ENCODE measurements at regions not wholly inside any gene's neighbourhood (a gene's known extent, or its start where the extent isn't known, plus 50 kb on each side); places are given as distances from the start of the nearest gene placed in this dataset.

GRCh38 chr21:28663754-28664153 lies 328.9 kb downstream of the LTN1 start:
- no peaks in the 10 kb centered on the region for H3K27me3 ChIP-seq (ENCODE audit: control insufficient read depth, insufficient read depth, low read length)
- DNase-seq (ENCODE audit: low read depth, low spot score), result no peak
- H3K4me3 ChIP-seq (ENCODE audit: low read depth, low read length), result no peak overlapping the region
- no peak for TF ChIP-seq CTCF (IDR thresholded peaks at IDR 0.05; ENCODE audit: low read depth, low read length)
- H3K9me3 ChIP-seq (ENCODE audit: control insufficient read depth, insufficient read depth, low read length), result no peaks in the 10 kb centered on the region
- H3K27ac ChIP-seq (ENCODE audit: low read depth, low read length), result no peak overlapping the region
- POLR2A ChIA-PET, result no interaction called here
- CTCF ChIA-PET, result no interaction called here

GRCh38 chr21:28663111-28663693 lies 329.5 kb downstream of the LTN1 start:
- DNase-seq (ENCODE audit: low read depth, low spot score), result no peak
- ChIA-PET POLR2A (no interaction called here), CTCF (no interaction called here)
- H3K9me3 ChIP-seq (ENCODE audit: control insufficient read depth, insufficient read depth, low read length), result no peaks in the 10 kb centered on the region
- no peaks in the 10 kb centered on the region for H3K27me3 ChIP-seq (ENCODE audit: control insufficient read depth, insufficient read depth, low read length)
- no peak overlapping the region for H3K4me3 ChIP-seq (ENCODE audit: low read depth, low read length)
- no peak for TF ChIP-seq CTCF (IDR thresholded peaks at IDR 0.05; ENCODE audit: low read depth, low read length)
- H3K27ac ChIP-seq (ENCODE audit: low read depth, low read length), result no peak overlapping the region

GRCh38 chr21:28657566-28657965 lies 335.1 kb downstream of the LTN1 start:
- H3K9me3 ChIP-seq (ENCODE audit: control insufficient read depth, insufficient read depth, low read length), result no peaks in the 10 kb centered on the region
- POLR2A ChIA-PET, result no interaction called here
- no peak for DNase-seq (ENCODE audit: low read depth, low spot score)
- no peak overlapping the region for H3K27ac ChIP-seq (ENCODE audit: low read depth, low read length)
- CTCF ChIA-PET, result interaction anchor here (0.6 kb wide), 1 partner anchor 11 kb away, joined by 3 read pairs; no protein-coding TSS in a partner anchor
- no peak for TF ChIP-seq CTCF (IDR thresholded peaks at IDR 0.05; ENCODE audit: low read depth, low read length)
- H3K27me3 ChIP-seq (ENCODE audit: control insufficient read depth, insufficient read depth, low read length), result no peaks in the 10 kb centered on the region
- no peak overlapping the region for H3K4me3 ChIP-seq (ENCODE audit: low read depth, low read length)

GRCh38 chr21:28655471-28655870 lies 337.2 kb downstream of the LTN1 start:
- POLR2A ChIA-PET, result no interaction called here
- CTCF ChIA-PET, result interaction anchor here (0.6 kb wide), 1 partner anchor 8 kb away, joined by 3 read pairs; no protein-coding TSS in a partner anchor
- Histone ChIP-seq H3K9me3 (ENCODE audit: control insufficient read depth, insufficient read depth, low read length) (no peaks in the 10 kb centered on the region), H3K27me3 (ENCODE audit: control insufficient read depth, insufficient read depth, low read length) (no peaks in the 10 kb centered on the region), H3K27ac (ENCODE audit: low read depth, low read length) (no peak overlapping the region), H3K4me3 (ENCODE audit: low read depth, low read length) (no peak overlapping the region)
- no peak for TF ChIP-seq CTCF (IDR thresholded peaks at IDR 0.05; ENCODE audit: low read depth, low read length)
- no peak for DNase-seq (ENCODE audit: low read depth, low spot score)

- H3K9me3 ChIP-seq (ENCODE audit: control insufficient read depth, insufficient read depth, low read length), result no peaks in the 10 kb centered on the region
- H3K4me3 ChIP-seq (ENCODE audit: low read depth, low read length), result no peak overlapping the region
- TF ChIP-seq CTCF (IDR thresholded peaks at IDR 0.05; ENCODE audit: low read depth, low read length), result no peak
- no peak for DNase-seq (ENCODE audit: low read depth, low spot score)
- POLR2A ChIA-PET, result no interaction called here
- H3K27ac ChIP-seq (ENCODE audit: low read depth, low read length), result no peak overlapping the region
- no peaks in the 10 kb centered on the region for H3K27me3 ChIP-seq (ENCODE audit: control insufficient read depth, insufficient read depth, low read length)
- CTCF ChIA-PET, result no interaction called here
Measured at GRCh38 chr21:28654406-28654805, 338.3 kb downstream of the LTN1 start.
